22Rv1 (cell line): ENCODE measurements at regions not wholly inside any gene's neighbourhood (a gene's known extent, or its start where the extent isn't known, plus 50 kb on each side); places are given as distances from the start of the nearest gene placed in this dataset.

Source experiments
- CTCF ChIP-seq: fragments of 450-650 bp; IDR thresholded peaks from 2 replicates; pipeline ENCODE4 v1.5.1; 2017; ENCODE audit warnings: mild to moderate bottlenecking
- ZFX ChIP-seq: fragments of 450-650 bp; IDR thresholded peaks from 2 replicates; pipeline ENCODE4 v1.6.1; 2017; ENCODE audit warnings: antibody characterized with exemption, borderline replicate concordance

GRCh38 chr3:18018491-18019160, 276.2 kb upstream of the TBC1D5 start:
- TF ChIP-seq CTCF (no peak), ZFX (no peak)
